ENCODE measurements at regions not wholly inside any gene's neighbourhood (a gene's known extent, or its start where the extent isn't known, plus 50 kb on each side); places are given as distances from the start of the nearest gene placed in this dataset.
"Not testable (repeated sequence)": the region's sequence is repeated elsewhere in the genome, so short reads cannot be mapped to it uniquely, and the experiment has no call there.

DNA sequence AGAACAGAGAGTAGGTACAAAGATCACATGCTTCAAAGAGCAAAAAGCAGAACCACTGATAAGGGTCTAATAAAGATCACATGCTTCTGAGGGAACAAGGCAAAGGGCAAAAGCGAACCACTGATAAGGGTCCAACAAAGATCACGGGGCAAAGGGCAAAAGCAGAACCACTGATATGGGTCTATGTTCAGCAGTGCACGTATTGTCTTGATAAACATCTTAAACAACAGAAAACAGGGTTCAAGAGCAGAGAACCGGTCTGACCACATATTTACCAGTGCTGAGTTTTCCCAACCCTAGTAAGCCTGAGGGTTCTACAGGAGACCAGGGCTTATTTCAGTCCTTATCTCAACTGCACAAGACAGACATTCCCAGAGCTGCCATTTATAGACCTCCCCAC, 362.7 kb upstream of the ATXN7L3B start:
- H3K4me1 ChIP-seq (ENCODE audit: insufficient read depth, low read length); H3K9ac ChIP-seq (ENCODE audit: low read depth, low read length); H3K36me3 ChIP-seq (ENCODE audit: insufficient read depth, low read length); H3K9me3 ChIP-seq (ENCODE audit: control insufficient read depth, insufficient read depth, low read length): not testable (repeated sequence)

DNA sequence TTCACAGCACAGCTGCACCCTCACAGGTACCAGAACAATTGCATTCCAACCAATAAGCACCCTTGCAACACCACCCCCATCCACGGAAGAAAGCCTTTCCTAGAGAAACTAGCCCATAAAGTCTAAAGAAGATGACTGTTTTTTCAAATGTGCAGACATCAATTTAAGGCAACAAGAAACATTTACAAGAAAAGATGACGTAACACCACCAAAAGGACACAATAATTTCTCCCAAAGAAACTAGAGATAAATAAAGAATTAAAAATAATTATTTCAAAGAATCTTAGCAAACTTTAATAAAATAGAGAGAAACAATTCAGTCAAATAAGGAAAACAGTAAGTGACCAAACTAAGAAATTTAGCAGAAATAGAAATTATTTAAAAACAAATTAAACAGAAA, 352.3 kb upstream of the ATXN7L3B start:
- Histone ChIP-seq H3K36me3 (ENCODE audit: insufficient read depth, low read length) (no peaks in the 10 kb centered on the region), H3K4me1 (ENCODE audit: insufficient read depth, low read length) (no peaks in the 10 kb centered on the region), H3K9me3 (ENCODE audit: control insufficient read depth, insufficient read depth, low read length) (no peaks in the 10 kb centered on the region), H3K9ac (ENCODE audit: low read depth, low read length) (no peak overlapping the region)

DNA sequence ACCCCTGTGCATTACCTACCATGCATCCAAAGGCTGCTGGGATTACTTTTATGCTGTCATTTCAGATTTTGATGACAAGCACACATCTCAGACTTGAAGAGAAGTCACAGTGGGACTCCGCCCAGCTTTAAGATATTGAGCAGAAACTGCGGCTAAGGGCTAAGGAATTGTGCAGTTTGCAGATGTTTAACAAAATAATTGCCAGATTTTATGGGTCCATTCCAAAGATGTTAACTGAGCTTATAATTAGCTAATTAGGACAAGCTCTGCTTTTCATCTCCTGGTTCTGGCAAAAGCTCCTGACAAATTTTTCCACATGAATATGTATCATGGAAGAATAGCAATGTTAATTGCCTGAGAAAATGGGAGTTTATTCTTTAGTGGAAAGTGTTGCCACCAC, 344.4 kb upstream of the ATXN7L3B start:
- no peaks in the 10 kb centered on the region for H3K9me3 ChIP-seq (ENCODE audit: control insufficient read depth, insufficient read depth, low read length)
- H3K36me3 ChIP-seq (ENCODE audit: insufficient read depth, low read length): no peaks in the 10 kb centered on the region
- H3K9ac ChIP-seq (ENCODE audit: low read depth, low read length): no peak overlapping the region
- no peaks in the 10 kb centered on the region for H3K4me1 ChIP-seq (ENCODE audit: insufficient read depth, low read length)

DNA sequence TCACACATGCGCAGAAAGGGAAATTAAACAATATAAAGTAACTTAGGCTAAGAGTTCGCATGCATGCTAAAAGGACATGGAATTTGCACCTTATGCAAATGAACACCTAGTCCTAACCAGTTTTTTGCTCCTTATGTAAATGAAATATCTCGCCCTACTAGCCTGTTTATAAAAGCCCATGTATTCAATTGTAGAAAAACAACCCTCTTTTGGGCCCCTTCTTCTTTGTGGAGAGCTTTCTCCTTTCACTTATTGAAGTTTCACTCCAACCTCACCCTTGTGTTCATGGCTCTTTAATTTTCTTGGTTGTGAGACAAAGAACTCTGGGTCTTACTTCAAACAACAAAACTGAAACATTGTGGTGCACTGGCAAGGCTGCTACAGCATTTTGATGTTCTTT, 333.4 kb upstream of the ATXN7L3B start:
- H3K4me1 ChIP-seq (ENCODE audit: insufficient read depth, low read length): no peaks in the 10 kb centered on the region
- H3K9ac ChIP-seq (ENCODE audit: low read depth, low read length): no peak overlapping the region
- no peaks in the 10 kb centered on the region for H3K36me3 ChIP-seq (ENCODE audit: insufficient read depth, low read length)
- peaks cover 6% of the 10 kb centered on the region; the same call in 1 of the 2 replicates for H3K9me3 ChIP-seq (ENCODE audit: control insufficient read depth, insufficient read depth, low read length)

DNA sequence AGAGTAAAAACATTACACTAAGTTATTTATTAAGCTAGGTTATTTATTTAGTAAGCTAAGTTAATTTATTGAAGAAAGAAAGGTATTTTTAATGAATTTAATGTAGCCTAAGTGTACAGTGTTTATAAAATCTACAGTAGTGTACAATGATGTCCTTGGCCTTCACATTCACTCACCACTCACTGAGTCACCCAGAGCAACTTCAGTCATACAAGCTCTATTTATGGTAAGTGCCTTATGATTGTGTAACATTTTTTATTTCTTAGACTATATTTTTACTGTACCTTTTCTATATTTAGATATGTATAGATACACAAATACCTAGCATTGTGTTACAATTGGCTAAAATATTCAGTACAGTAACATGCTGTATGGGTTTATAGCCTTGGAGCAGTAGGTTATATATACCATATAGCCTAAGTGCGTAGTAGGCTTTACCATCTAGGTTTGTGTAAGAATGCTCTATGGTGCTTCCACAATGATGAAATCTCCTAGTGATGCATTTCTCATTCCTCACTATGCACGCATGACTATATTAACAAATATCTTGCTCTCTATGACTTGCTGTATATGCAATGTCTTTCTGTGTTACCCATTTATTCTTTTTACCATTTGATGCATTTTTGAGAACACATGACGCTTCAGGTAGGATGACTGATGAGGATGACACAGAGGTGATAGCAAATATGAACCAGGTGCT, 309.6 kb upstream of the ATXN7L3B start:
- no peaks in the 10 kb centered on the region for H3K36me3 ChIP-seq (ENCODE audit: insufficient read depth, low read length)
- H3K9me3 ChIP-seq (ENCODE audit: control insufficient read depth, insufficient read depth, low read length): no peaks in the 10 kb centered on the region
- H3K4me1 ChIP-seq (ENCODE audit: insufficient read depth, low read length): no peaks in the 10 kb centered on the region
- H3K9ac ChIP-seq (ENCODE audit: low read depth, low read length): no peak overlapping the region

DNA sequence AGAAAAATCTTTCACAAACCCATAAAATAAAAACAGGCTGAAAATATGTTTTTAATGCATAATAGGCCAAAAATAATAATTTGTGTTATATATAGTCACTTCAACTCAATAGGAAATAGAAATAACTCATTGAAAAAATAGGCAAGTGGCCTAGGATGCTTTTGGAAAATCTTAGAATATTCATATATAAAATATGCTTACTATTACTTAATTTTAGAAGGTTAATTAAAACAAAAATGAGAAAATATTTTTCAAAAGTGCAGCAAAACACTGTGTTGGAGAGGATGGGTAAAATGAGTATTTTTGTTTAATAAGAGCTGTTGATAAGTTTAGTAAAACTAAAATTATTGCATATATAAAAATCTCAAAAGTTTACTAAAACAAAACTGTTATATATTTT, 308.0 kb upstream of the ATXN7L3B start:
- Histone ChIP-seq H3K9me3 (ENCODE audit: control insufficient read depth, insufficient read depth, low read length) (no peaks in the 10 kb centered on the region), H3K9ac (ENCODE audit: low read depth, low read length) (no peak overlapping the region), H3K4me1 (ENCODE audit: insufficient read depth, low read length) (no peaks in the 10 kb centered on the region), H3K36me3 (ENCODE audit: insufficient read depth, low read length) (no peaks in the 10 kb centered on the region)

DNA sequence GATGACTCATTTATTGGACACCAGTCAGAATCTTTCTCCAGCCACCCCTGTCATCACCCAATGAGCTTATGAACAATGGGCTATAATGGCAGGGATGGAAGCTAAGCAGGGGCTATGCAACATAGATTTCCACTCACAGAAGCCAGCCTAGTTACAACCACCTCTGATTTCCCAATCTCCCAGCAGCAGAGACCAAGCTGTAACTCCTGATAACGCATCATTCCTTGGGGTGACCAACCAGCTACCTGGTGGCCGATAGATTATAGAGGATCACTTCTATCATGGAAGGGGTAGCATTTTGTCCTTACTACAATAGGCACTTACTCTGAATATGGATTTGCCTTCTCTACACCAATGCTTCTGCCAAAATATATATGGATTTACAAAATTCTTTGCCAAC, 302.3 kb upstream of the ATXN7L3B start:
- no peaks in the 10 kb centered on the region for H3K9me3 ChIP-seq (ENCODE audit: control insufficient read depth, insufficient read depth, low read length)
- no peaks in the 10 kb centered on the region for H3K4me1 ChIP-seq (ENCODE audit: insufficient read depth, low read length)
- no peaks in the 10 kb centered on the region for H3K36me3 ChIP-seq (ENCODE audit: insufficient read depth, low read length)
- H3K9ac ChIP-seq (ENCODE audit: low read depth, low read length): no peak overlapping the region

DNA sequence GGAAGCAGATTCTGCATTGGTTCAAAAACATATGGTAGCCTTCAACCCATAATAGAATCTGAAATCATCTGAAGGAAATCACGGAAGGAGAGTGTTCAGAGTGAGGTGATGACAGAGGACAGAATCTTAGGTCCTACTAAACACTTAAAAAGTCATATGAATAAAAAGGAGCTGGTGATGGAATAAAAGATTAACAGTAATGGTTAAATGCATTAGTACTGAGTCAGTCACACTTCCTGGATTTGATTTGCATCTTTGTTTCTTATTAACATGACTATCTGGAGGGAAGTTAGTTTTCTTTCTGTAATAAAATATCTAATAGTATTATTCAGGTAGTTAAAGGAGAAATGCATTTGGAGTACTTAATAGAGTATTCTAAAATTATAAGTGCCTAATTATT, 296.3 kb upstream of the ATXN7L3B start:
- Histone ChIP-seq H3K36me3 (ENCODE audit: insufficient read depth, low read length) (no peaks in the 10 kb centered on the region), H3K4me1 (ENCODE audit: insufficient read depth, low read length) (no peaks in the 10 kb centered on the region), H3K9me3 (ENCODE audit: control insufficient read depth, insufficient read depth, low read length) (peaks cover 5% of the 10 kb centered on the region; the same call in 1 of the 2 replicates), H3K9ac (ENCODE audit: low read depth, low read length) (no peak overlapping the region)

DNA sequence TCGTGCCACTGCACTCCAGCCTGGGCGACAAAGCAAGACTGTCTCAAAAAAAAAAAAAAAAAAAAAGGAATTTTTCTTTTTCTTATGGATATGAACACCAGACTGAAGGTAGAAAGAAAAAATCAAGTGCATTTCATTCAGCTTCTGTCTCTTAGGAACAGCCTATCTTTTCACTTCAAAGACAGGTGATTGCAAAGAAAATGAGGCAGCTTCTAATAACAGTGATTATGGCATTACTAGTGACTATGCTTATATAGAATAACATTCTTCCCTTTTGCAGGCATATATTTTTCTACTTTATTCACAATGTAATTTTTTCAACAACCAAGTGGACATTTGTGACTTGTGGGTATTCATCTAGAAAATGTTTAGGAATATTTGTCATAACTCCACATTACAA, 295.5 kb upstream of the ATXN7L3B start:
- peaks cover 5% of the 10 kb centered on the region; the same call in 1 of the 2 replicates for H3K9me3 ChIP-seq (ENCODE audit: control insufficient read depth, insufficient read depth, low read length)
- H3K9ac ChIP-seq (ENCODE audit: low read depth, low read length): no peak overlapping the region
- H3K36me3 ChIP-seq (ENCODE audit: insufficient read depth, low read length): no peaks in the 10 kb centered on the region
- H3K4me1 ChIP-seq (ENCODE audit: insufficient read depth, low read length): no peaks in the 10 kb centered on the region

DNA sequence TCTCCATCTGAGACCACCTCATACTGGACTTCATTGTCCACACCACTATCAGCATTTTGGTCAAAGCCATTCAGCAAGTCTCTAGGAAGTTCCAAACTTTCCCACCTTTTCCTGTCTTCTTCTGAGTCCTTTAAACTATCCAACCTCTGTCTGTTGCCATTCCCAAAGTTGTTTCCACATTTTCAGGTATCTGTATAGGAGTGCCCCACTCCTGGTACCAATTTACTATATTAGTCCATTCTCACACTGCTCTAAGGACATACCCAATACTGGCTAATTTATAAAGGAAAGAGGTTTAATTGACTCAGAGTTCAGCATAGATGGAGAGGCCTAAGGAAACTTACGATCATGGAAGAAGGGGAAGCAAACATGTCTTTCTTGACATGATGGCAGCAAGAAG, 292.2 kb upstream of the ATXN7L3B start:
- H3K36me3 ChIP-seq (ENCODE audit: insufficient read depth, low read length): no peaks in the 10 kb centered on the region
- H3K4me1 ChIP-seq (ENCODE audit: insufficient read depth, low read length): no peaks in the 10 kb centered on the region
- H3K9ac ChIP-seq (ENCODE audit: low read depth, low read length): no peak overlapping the region
- H3K9me3 ChIP-seq (ENCODE audit: control insufficient read depth, insufficient read depth, low read length): peaks cover 5% of the 10 kb centered on the region; the same call in 1 of the 2 replicates

DNA sequence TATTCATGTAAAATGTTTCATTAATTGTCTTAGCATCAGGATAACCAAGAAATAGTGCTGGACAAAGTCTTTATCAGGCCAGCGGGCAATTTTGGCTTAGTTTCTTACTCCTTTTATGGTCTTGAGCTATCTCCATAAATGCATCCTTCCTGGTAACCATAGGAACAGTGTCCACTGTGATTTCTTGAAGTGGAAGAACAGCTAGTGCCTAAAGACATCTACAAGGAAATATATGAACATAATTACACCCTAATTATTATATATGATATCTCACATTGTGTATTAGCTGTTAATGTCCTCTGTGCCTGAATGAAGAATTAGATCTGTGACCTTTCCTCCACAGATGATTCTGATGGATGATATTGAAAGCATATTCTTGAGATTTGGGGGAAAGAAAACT, 286.7 kb upstream of the ATXN7L3B start:
- H3K9me3 ChIP-seq (ENCODE audit: control insufficient read depth, insufficient read depth, low read length): peaks cover 6% of the 10 kb centered on the region; the same call in 1 of the 2 replicates
- no peaks in the 10 kb centered on the region for H3K36me3 ChIP-seq (ENCODE audit: insufficient read depth, low read length)
- no peak overlapping the region for H3K9ac ChIP-seq (ENCODE audit: low read depth, low read length)
- no peaks in the 10 kb centered on the region for H3K4me1 ChIP-seq (ENCODE audit: insufficient read depth, low read length)

DNA sequence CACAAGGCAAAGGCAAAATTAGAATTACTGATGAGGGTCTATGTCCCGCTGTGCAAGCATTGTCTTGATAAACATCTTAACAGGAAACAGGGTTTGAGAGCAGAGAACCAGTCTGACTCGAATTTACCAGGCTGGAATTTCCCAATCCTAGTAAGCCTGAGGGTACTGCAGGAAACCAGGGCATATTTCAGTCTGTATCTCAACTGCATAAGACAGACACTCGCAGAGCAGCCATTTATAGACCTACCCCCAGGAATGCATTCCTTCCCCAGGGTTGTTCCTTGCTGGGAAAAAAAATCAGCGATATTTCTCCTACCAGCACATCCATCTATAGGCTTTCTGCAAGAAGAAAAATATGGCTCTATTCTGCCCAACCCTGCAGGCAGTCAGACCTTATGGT, 283.8 kb upstream of the ATXN7L3B start:
- not testable (repeated sequence) for H3K4me1 ChIP-seq (ENCODE audit: insufficient read depth, low read length); H3K36me3 ChIP-seq (ENCODE audit: insufficient read depth, low read length); H3K9ac ChIP-seq (ENCODE audit: low read depth, low read length); H3K9me3 ChIP-seq (ENCODE audit: control insufficient read depth, insufficient read depth, low read length)

DNA sequence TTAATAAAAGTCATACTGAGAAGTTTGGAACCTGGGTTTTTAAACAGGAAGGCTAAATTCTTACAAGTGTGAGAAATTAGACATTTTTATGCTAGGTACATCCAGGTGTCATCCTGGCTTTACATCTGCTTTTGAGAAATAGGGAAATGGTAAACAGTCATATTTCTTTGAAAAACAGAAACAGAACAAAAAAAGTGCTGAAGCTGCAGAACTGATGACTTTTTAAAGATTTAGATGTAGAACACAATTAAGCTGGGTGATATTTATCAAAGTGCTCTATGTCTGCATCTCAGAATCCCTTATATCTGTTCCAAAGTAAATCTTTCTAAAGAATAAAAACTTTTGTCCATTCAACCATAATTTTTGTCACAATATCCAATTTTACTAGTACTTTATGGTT, 282.9 kb upstream of the ATXN7L3B start:
- Histone ChIP-seq H3K36me3 (ENCODE audit: insufficient read depth, low read length) (no peaks in the 10 kb centered on the region), H3K9me3 (ENCODE audit: control insufficient read depth, insufficient read depth, low read length) (peaks cover 6% of the 10 kb centered on the region; the same call in 1 of the 2 replicates), H3K4me1 (ENCODE audit: insufficient read depth, low read length) (no peaks in the 10 kb centered on the region), H3K9ac (ENCODE audit: low read depth, low read length) (no peak overlapping the region)

DNA sequence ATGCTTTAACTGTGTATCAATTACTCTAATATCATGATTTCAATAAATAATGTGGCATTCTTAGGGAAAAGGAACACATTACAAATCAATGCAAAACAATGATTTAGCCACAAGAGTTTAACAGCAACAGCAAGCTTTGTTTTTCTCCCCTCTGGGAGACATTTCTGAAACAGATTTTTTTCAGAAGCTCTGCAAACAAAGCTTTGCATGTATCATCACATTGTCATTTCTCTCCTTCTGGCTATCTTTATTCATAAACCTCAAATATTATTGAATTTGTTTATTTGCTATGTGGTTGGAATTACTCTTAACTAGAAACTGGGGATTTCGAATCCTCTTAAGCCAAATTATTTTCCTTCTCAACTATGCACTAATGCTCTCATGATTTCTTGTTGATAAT, 278.4 kb upstream of the ATXN7L3B start:
- Histone ChIP-seq H3K9ac (ENCODE audit: low read depth, low read length) (no peak overlapping the region), H3K36me3 (ENCODE audit: insufficient read depth, low read length) (no peaks in the 10 kb centered on the region), H3K4me1 (ENCODE audit: insufficient read depth, low read length) (no peaks in the 10 kb centered on the region), H3K9me3 (ENCODE audit: control insufficient read depth, insufficient read depth, low read length) (no peaks in the 10 kb centered on the region)

DNA sequence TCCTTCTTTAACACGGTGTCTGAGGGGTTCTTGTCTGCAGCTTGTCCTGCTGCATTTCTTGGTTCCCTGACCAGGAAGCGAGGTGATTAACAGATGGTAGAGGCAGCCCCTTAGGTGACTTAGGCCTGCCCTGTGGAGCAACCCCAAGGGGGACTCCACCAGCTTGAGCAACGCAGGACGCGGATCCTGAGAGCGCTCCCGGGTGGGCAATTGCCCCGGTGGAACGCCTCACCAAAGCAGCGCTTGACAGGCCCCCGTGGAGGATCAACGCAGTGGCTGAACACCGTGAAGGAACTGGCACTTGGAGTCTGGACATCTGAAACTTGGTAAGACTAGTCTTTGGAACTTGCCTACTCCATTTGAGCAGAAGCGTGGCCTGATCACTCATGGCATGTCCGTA, 272.9 kb upstream of the ATXN7L3B start:
- Histone ChIP-seq H3K36me3 (ENCODE audit: insufficient read depth, low read length) (no peaks in the 10 kb centered on the region), H3K9me3 (ENCODE audit: control insufficient read depth, insufficient read depth, low read length) (no peaks in the 10 kb centered on the region), H3K4me1 (ENCODE audit: insufficient read depth, low read length) (no peaks in the 10 kb centered on the region), H3K9ac (ENCODE audit: low read depth, low read length) (no peak overlapping the region)

DNA sequence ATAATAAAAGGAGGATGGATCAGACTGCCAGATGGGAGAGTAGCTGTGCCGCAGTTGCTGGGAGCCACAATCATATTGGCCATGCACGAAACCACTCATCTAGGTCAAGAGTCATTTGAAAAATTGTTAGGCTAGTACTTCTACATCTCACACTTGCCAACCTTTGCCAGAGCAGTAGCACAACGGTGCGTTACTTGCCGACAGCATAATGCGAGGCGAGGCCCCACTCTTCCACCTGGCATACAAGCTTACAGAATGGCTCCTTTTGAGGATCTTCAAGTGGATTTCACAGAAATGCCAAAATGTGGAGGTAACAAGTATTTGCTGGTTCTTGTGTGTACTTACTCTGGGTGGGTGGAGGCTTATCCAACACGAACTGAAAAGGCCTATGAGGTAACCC, 268.3 kb upstream of the ATXN7L3B start:
- not testable (repeated sequence) for H3K4me1 ChIP-seq (ENCODE audit: insufficient read depth, low read length); H3K9ac ChIP-seq (ENCODE audit: low read depth, low read length); H3K9me3 ChIP-seq (ENCODE audit: control insufficient read depth, insufficient read depth, low read length); H3K36me3 ChIP-seq (ENCODE audit: insufficient read depth, low read length)

Measured in ES-I3 (cell line).